ENCODE measurements at regions not wholly inside any gene's neighbourhood (a gene's known extent, or its start where the extent isn't known, plus 50 kb on each side); places are given as distances from the start of the nearest gene placed in this dataset.
"Not testable (repeated sequence)": the region's sequence is repeated elsewhere in the genome, so short reads cannot be mapped to it uniquely, and the experiment has no call there.

GRCh38 chr12:112686373-112686772, 105.2 kb upstream of the RPH3A start:
- H3K4me3 ChIP-seq (ENCODE audit: low read length) = no peak overlapping the region
- DNase-seq (ENCODE audit: low read depth) = peak; percentile 88
- TF ChIP-seq CTCF (IDR thresholded peaks at IDR 0.05; ENCODE audit: insufficient read depth, low read depth, low read length, missing control alignments) = no peak

GRCh38 chr12:112694065-112694464, 97.5 kb upstream of the RPH3A start:
- no peak overlapping the region for H3K4me3 ChIP-seq (ENCODE audit: low read length)
- DNase-seq (ENCODE audit: low read depth) = no peak
- no peak for TF ChIP-seq CTCF (IDR thresholded peaks at IDR 0.05; ENCODE audit: insufficient read depth, low read depth, low read length, missing control alignments)

GRCh38 chr12:112697441-112697840, 94.1 kb upstream of the RPH3A start:
- H3K4me3 ChIP-seq (ENCODE audit: low read length); DNase-seq (ENCODE audit: low read depth): not testable (repeated sequence)

GRCh38 chr12:112705037-112705632, 86.4 kb upstream of the RPH3A start:
- no peak for TF ChIP-seq CTCF (IDR thresholded peaks at IDR 0.05; ENCODE audit: insufficient read depth, low read depth, low read length, missing control alignments)
- no peak overlapping the region for H3K4me3 ChIP-seq (ENCODE audit: low read length)
- DNase-seq (ENCODE audit: low read depth) = peak; percentile 36

- peak; percentile 6 for DNase-seq (ENCODE audit: low read depth)
- H3K4me3 ChIP-seq (ENCODE audit: low read length) = no peak overlapping the region
- no peak for TF ChIP-seq CTCF (IDR thresholded peaks at IDR 0.05; ENCODE audit: insufficient read depth, low read depth, low read length, missing control alignments)
Observed at GRCh38 chr12:112710414-112710813, 81.1 kb upstream of the RPH3A start.

GRCh38 chr12:112711026-112711425, 80.5 kb upstream of the RPH3A start:
- H3K4me3 ChIP-seq (ENCODE audit: low read length) = no peak overlapping the region
- no peak for TF ChIP-seq CTCF (IDR thresholded peaks at IDR 0.05; ENCODE audit: insufficient read depth, low read depth, low read length, missing control alignments)

GRCh38 chr12:112711507-112711906, 80.0 kb upstream of the RPH3A start:
- H3K4me3 ChIP-seq (ENCODE audit: low read length) = no peak overlapping the region
- TF ChIP-seq CTCF (IDR thresholded peaks at IDR 0.05; ENCODE audit: insufficient read depth, low read depth, low read length, missing control alignments) = no peak
- no peak for DNase-seq (ENCODE audit: low read depth)

More at GRCh38 chr12:112711026-112711425, 80.5 kb upstream of the RPH3A start:
- DNase-seq (ENCODE audit: low read depth) = peak; percentile 24

- DNase-seq (ENCODE audit: low read depth); H3K4me3 ChIP-seq (ENCODE audit: low read length): not testable (repeated sequence)
Observed at GRCh38 chr12:112712751-112713150, 78.8 kb upstream of the RPH3A start.
